Stomach (tissue), 4 donors: ENCODE measurements at regions not wholly inside any gene's neighbourhood (a gene's known extent, or its start where the extent isn't known, plus 50 kb on each side); places are given as distances from the start of the nearest gene placed in this dataset.

Source experiments
- EP300 ChIP-seq: sonication (generic); formaldehyde crosslinking; IDR thresholded peaks from one replicate; pipeline ENCODE4 v1.6.1; 2017; ENCODE audit warnings: antibody characterized with exemption
- POLR2A ChIP-seq, 4 donors: fragments of 450-650 bp; IDR thresholded peaks; one replicate each; pipeline ENCODE4 v1.6.1; 2016; ENCODE audit warnings: antibody characterized with exemption in 4 of 4, control low read depth in 2 of 4, mild to moderate bottlenecking in 1 of 4, moderate library complexity in 1 of 4
- POLR2AphosphoS5 ChIP-seq, 3 donors: sonication (generic); formaldehyde crosslinking; IDR thresholded peaks; one replicate each; pipeline ENCODE4 v1.6.1; 2016; ENCODE audit warnings: antibody characterized with exemption in 3 of 3
- TF ChIP-seq, protein P1 (sequence below), 7 experiments: fragments of 450-650 bp in 4 of 7; fragments of 200-600 bp in 3 of 7; sonication (generic) in 3 of 7; IDR thresholded peaks; one replicate each; pipeline ENCODE4 v1.5.1; 2016 to 2019; ENCODE audit warnings: antibody characterized with exemption in 7 of 7, control low read depth in 2 of 7, mild to moderate bottlenecking in 1 of 7

DNA sequence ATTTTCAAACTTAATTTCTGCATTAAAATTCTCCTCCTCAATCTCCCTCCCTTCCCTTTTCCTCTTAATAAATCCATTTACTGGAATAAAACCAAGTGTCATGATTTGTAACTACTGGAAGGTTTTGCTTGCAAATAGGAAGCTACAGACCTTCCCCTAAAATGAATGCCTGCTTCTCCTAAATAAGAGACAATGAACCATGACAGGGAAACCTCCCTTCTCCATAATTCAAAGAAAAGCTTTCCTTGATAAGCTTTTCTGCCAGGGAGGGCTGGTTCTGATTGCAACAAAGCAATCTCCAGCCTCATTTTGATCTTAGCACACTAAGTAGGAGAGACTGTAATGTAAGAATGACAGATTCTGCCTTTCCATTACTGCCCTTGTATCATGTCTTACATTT, 111.0 kb upstream of the CDH20 start:
- TF ChIP-seq, protein P1, sequence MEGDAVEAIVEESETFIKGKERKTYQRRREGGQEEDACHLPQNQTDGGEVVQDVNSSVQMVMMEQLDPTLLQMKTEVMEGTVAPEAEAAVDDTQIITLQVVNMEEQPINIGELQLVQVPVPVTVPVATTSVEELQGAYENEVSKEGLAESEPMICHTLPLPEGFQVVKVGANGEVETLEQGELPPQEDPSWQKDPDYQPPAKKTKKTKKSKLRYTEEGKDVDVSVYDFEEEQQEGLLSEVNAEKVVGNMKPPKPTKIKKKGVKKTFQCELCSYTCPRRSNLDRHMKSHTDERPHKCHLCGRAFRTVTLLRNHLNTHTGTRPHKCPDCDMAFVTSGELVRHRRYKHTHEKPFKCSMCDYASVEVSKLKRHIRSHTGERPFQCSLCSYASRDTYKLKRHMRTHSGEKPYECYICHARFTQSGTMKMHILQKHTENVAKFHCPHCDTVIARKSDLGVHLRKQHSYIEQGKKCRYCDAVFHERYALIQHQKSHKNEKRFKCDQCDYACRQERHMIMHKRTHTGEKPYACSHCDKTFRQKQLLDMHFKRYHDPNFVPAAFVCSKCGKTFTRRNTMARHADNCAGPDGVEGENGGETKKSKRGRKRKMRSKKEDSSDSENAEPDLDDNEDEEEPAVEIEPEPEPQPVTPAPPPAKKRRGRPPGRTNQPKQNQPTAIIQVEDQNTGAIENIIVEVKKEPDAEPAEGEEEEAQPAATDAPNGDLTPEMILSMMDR (IDR thresholded peaks at IDR 0.05): no peak
- TF ChIP-seq POLR2AphosphoS5 (IDR thresholded peaks at IDR 0.05) (no peak), EP300 (no peak), POLR2A (IDR thresholded peaks at IDR 0.05) (no peak)
